ENCODE measurements at regions not wholly inside any gene's neighbourhood (a gene's known extent, or its start where the extent isn't known, plus 50 kb on each side); places are given as distances from the start of the nearest gene placed in this dataset.
"Not testable (repeated sequence)": the region's sequence is repeated elsewhere in the genome, so short reads cannot be mapped to it uniquely, and the experiment has no call there.

- DNase-seq = no peak
These were observed 235.8 kb downstream of the EPHA7 start for GRCh38 chr6:93183531-93183972.

GRCh38 chr6:93182938-93183479, 236.3 kb downstream of the EPHA7 start:
- DNase-seq = no peak

- DNase-seq = no peak
These were observed 241.4 kb downstream of the EPHA7 start for GRCh38 chr6:93177918-93178317.

GRCh38 chr6:93177438-93177837, 241.9 kb downstream of the EPHA7 start:
- no peak for DNase-seq

DNA sequence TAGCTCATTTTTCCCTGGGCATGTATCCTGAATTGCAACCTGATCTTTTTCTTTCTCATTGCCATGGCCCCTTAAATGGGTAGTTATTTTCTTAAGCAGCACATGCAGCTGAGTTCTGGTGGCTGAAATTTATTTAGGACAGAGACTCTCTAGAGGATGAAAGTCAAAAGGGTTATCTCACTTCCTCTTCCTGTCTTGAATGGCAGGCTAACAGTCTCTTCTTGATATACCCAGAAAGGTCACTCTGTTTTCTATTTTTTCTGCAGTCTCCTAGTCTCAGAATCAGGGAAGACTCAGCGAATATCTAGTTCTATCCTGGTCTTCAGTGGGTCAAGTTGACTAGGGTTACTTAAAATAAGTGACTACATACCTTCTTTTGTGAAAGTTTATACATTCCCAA, 243.3 kb downstream of the EPHA7 start:
- DNase-seq = no peak

DNA sequence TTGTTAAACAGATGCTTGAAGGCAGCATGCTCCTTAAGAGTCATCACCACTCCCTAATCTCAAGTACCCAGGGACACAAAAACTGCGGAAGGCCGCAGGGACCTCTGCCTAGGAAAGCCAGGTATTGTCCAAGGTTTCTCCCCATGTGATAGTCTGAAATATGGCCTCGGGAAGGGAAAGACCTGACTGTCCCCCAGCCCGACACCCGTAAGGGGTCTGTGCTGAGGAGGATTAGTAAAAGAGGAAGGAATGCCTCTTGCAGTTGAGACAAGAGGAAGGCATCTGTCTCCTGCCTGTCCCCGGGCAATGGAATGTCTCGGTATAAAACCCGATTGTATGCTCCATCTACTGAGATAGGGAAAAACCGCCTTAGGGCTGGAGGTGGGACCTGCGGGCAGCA, 245.8 kb downstream of the EPHA7 start:
- not testable (repeated sequence) for DNase-seq

DNA sequence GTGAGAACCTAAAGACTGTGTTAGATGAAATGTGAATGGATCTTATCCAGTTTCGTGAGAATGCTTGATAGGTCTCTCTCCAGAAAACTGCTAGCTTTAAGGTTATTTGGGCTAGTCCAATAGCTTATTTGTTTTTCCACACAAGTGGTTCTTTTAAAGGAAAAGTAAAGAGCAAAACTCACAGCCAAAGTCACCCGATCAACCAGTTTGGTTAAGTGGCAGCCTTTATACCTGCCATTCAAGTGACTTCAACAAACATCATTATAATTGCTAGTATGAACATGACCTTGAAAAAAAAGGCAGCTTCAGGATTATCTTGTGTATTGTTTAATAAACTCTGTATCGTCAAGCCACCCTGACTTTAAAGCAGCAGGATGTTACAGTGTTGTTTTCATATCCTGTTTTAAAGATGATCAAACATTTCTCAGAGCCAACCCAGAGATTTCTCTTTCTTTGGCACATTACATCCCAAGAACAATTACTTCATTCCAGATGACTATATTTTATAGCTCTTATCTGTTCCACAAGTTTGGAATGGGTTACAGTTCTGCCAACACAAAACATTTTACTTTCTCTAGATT, 253.4 kb downstream of the EPHA7 start:
- no peak for DNase-seq

GRCh38 chr6:93164781-93165180, 254.6 kb downstream of the EPHA7 start:
- DNase-seq = no peak

GRCh38 chr6:93163146-93163545, 256.2 kb downstream of the EPHA7 start:
- DNase-seq = no peak

DNA sequence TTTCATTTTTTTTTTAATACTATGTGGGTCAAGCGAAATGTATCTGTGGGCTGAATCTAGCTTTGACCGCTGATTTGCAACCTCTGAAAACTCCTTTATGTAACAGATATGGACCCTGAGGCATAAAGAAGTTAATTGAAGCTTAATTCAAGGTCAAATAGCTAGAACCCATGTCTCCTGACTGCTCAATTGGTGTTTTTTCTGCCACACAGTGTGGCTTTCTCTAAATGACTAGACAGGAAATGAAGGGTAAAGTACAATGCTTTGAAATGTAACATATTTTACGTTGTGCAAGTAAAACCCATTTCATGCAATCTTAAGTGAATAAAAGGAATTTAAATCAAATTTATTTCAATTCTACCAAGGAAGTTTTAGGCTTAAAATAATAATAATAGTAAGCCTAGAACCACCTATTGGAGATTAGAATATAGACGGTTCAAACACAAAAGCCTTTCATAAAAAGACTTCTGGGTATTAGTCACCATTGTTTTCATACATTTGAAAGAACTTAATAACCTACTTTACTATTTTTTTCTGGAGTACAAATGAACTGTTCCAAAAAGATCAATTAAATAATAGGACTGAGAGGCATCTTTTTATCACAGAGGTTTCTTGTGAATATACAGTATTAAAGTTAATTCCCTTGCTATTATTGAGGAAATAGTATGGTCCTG, 279.8 kb downstream of the EPHA7 start:
- no peak for DNase-seq

- DNase-seq = no peak
These were observed 283.2 kb downstream of the EPHA7 start for GRCh38 chr6:93136111-93136510.

GRCh38 chr6:93124006-93124632, 295.2 kb downstream of the EPHA7 start:
- no peak for DNase-seq

DNA sequence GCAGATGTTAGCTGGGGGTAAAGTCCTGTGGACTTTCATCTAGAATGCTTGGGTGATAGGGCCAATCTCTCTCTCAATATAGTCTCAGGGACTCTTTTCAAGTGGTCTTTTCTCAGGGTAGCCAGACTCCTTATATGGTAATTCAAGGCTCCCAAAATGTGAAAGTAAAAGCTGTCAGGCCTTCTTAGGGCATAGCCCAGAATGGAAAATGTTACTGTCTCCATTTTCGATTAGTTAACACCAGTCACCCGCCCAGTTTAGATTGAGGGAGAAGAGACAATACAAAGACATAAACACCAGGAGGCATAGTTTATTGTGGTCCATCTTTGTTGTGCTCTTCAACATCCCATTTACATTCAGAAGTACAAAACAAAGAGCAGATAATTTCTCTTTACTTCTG, 295.8 kb downstream of the EPHA7 start:
- DNase-seq = no peak

DNA sequence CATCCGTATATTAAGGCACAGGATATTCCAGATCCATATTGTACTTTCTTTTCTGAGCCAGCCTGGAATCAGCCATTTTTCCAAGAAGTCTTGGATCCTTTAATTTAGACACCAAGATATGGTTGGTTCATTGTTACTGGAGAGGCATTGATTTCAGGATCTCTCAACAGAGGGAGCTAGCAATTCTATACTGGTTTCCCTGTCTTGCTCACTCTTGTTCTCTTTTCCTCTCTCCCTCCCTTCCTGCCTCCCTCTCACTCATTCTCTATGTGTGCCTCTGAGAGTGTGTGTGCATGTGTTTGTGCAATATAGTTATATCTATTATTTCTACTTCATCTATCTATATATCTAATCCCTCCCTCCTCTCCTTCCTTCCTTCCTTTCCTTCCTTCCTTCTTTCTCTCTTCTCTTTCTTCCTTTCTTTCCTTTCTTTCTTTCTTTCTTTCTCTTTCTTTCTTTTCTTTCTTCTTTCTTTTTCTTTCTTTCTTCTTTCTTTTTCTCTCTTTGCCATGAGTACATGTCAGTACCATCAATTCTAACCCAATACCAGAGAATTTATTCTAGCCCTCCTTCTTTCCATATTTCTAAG, 299.1 kb downstream of the EPHA7 start:
- no peak for DNase-seq

DNA sequence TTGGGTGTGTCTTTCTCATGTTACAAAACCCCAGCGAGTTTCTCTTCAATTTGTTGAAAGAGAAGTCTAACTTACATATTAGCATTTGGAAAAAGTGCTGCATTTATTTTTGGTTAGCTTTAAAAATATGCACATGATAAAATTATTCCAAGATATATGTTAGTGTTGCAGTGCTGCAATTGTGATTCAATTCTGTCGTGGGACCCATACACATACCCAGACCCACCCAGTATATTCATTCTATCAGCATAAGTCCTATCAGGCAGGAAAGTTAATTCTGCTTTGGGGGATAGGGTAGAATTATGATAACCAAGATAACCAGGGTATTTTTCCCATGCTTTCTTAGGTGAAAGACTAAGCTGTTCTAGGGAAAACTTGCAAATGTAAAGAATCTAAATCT, 313.5 kb downstream of the EPHA7 start:
- no peak for DNase-seq

- no peak for DNase-seq
These were observed 314.3 kb downstream of the EPHA7 start for GRCh38 chr6:93105017-93105416.

DNA sequence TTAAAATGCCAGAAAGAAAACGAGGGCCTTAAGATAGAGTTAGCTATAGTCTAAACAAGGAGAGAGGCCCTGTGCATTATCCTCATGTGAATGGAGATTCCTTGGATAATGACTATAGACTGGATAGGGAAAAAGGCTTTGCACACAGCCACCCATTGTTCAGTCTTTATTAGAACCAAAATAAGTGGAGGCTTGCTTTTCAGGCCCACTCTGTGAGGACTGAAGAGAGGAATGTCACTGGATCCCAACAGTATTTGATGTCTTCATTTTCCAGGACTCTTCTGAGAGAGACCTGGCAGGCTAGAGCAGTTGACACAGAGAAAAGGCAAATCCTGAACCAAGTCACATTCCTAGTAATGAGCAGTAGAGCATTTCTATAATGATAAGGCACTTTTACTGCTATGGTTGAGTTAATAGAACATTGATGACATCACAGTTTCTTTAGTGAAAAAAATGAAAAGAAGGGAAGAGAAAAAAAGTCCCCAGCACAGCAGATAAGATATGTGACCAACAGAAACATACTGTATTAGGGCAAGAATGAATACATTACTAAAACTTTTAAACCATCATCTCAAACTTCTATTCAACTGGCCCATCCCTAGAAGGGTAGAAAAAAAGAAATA, 315.1 kb downstream of the EPHA7 start:
- no peak for DNase-seq

- DNase-seq = no peak
These were observed 330.5 kb downstream of the EPHA7 start for GRCh38 chr6:93088621-93089501.

GRCh38 chr6:93087606-93088005, 331.8 kb downstream of the EPHA7 start:
- DNase-seq = no peak

- no peak for DNase-seq
These were observed 333.0 kb downstream of the EPHA7 start for GRCh38 chr6:93086351-93086750.

GRCh38 chr6:93083337-93084230, 335.8 kb downstream of the EPHA7 start:
- no peak for DNase-seq
